ENCODE measurements at regions not wholly inside any gene's neighbourhood (a gene's known extent, or its start where the extent isn't known, plus 50 kb on each side); places are given as distances from the start of the nearest gene placed in this dataset.

DNA sequence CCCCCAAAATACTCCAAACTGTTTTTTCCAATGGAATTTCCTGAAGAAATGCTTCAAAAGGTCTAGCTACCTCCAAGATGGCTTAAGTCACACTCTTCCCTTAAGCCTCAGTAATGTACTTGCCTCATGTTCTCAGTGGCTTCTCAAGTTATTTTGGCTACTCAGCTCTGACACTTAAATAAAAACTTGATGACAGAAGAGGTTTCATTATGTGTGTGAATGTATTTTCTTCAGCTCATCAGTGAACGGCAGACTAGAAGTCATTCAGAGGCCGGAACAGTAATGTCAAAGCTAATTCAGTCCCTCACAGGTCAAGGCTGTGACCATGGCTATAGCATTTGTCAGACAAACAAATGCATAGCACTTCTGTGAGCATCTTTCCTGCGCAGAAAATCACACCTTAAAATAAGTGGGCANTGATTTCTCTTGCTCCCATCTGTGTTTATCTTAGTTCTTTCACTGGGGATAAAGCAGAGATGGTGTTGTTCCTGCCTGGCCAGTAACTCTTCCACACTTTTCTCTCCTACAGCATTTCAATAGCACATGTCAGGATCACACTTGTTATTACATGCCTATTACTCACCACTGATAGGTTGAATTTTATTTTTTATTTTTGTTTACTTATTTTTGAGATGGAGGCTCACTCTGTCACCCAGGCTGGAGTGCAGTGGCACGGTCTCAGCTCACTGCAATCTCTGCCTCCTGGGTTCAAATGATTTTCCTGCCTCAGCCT, 68.5 kb upstream of the PLCL2 start (continued):
- TF ChIP-seq SKIL (IDR thresholded peaks at IDR 0.05; ENCODE audit: low read depth, poor library complexity, severe bottlenecking), result no peak
- TF ChIP-seq CBFB (IDR thresholded peaks at IDR 0.05; ENCODE audit: low read depth), result no peak
- TF ChIP-seq CREM (IDR thresholded peaks at IDR 0.05; ENCODE audit: low read depth), result peak; percentile 83
- TF ChIP-seq SIN3A (IDR thresholded peaks at IDR 0.05; ENCODE audit: low read depth, low read length), result no peak
- TF ChIP-seq MEF2A (IDR thresholded peaks at IDR 0.05; ENCODE audit: insufficient read depth, low read depth, low read length), result peak; percentile 78
- TF ChIP-seq, protein P1, sequence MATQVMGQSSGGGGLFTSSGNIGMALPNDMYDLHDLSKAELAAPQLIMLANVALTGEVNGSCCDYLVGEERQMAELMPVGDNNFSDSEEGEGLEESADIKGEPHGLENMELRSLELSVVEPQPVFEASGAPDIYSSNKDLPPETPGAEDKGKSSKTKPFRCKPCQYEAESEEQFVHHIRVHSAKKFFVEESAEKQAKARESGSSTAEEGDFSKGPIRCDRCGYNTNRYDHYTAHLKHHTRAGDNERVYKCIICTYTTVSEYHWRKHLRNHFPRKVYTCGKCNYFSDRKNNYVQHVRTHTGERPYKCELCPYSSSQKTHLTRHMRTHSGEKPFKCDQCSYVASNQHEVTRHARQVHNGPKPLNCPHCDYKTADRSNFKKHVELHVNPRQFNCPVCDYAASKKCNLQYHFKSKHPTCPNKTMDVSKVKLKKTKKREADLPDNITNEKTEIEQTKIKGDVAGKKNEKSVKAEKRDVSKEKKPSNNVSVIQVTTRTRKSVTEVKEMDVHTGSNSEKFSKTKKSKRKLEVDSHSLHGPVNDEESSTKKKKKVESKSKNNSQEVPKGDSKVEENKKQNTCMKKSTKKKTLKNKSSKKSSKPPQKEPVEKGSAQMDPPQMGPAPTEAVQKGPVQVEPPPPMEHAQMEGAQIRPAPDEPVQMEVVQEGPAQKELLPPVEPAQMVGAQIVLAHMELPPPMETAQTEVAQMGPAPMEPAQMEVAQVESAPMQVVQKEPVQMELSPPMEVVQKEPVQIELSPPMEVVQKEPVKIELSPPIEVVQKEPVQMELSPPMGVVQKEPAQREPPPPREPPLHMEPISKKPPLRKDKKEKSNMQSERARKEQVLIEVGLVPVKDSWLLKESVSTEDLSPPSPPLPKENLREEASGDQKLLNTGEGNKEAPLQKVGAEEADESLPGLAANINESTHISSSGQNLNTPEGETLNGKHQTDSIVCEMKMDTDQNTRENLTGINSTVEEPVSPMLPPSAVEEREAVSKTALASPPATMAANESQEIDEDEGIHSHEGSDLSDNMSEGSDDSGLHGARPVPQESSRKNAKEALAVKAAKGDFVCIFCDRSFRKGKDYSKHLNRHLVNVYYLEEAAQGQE (IDR thresholded peaks at IDR 0.05; ENCODE audit: low read depth, low read length), result no peak
- TF ChIP-seq IKZF1 (conservative IDR thresholded peaks at IDR 0.05), result peak; percentile 61
- peak; percentile 52; the same call in 1 of the 2 replicates for TF ChIP-seq NBN (IDR thresholded peaks at IDR 0.05)
- TF ChIP-seq CHD1 (IDR thresholded peaks at IDR 0.05; ENCODE audit: low read depth, low read length), result no peak
- TF ChIP-seq, protein P2, sequence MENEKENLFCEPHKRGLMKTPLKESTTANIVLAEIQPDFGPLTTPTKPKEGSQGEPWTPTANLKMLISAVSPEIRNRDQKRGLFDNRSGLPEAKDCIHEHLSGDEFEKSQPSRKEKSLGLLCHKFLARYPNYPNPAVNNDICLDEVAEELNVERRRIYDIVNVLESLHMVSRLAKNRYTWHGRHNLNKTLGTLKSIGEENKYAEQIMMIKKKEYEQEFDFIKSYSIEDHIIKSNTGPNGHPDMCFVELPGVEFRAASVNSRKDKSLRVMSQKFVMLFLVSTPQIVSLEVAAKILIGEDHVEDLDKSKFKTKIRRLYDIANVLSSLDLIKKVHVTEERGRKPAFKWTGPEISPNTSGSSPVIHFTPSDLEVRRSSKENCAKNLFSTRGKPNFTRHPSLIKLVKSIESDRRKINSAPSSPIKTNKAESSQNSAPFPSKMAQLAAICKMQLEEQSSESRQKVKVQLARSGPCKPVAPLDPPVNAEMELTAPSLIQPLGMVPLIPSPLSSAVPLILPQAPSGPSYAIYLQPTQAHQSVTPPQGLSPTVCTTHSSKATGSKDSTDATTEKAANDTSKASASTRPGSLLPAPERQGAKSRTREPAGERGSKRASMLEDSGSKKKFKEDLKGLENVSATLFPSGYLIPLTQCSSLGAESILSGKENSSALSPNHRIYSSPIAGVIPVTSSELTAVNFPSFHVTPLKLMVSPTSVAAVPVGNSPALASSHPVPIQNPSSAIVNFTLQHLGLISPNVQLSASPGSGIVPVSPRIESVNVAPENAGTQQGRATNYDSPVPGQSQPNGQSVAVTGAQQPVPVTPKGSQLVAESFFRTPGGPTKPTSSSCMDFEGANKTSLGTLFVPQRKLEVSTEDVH (IDR thresholded peaks at IDR 0.05; ENCODE audit: low read depth, partially characterized antibody), result no peak
- TF ChIP-seq ZNF24 (IDR thresholded peaks at IDR 0.05), result peak; percentile 60; the same call in 1 of the 2 replicates
- peak; percentile 84; the same call in 1 of the 2 replicates for TF ChIP-seq NFIC (IDR thresholded peaks at IDR 0.05; ENCODE audit: low read depth, low read length)
- peak; percentile 73 for TF ChIP-seq CREB1 (IDR thresholded peaks at IDR 0.05; ENCODE audit: low read depth)
- TF ChIP-seq, protein P3, sequence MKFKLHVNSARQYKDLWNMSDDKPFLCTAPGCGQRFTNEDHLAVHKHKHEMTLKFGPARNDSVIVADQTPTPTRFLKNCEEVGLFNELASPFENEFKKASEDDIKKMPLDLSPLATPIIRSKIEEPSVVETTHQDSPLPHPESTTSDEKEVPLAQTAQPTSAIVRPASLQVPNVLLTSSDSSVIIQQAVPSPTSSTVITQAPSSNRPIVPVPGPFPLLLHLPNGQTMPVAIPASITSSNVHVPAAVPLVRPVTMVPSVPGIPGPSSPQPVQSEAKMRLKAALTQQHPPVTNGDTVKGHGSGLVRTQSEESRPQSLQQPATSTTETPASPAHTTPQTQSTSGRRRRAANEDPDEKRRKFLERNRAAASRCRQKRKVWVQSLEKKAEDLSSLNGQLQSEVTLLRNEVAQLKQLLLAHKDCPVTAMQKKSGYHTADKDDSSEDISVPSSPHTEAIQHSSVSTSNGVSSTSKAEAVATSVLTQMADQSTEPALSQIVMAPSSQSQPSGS (IDR thresholded peaks at IDR 0.05; ENCODE audit: low read length), result peak; percentile 64; the same call in 1 of the 2 replicates
- TF ChIP-seq MEF2B (IDR thresholded peaks at IDR 0.05; ENCODE audit: partially characterized antibody, poor library complexity, severe bottlenecking), result peak; percentile 55
- TF ChIP-seq FOXM1 (IDR thresholded peaks at IDR 0.05; ENCODE audit: low read depth, low read length), result peak; percentile 50; the same call in 1 of the 2 replicates
- no peak for TF ChIP-seq SPI1 (IDR thresholded peaks at IDR 0.05; ENCODE audit: borderline replicate concordance, insufficient read depth, low read depth, low read length)
- TF ChIP-seq MYB (IDR thresholded peaks at IDR 0.05; ENCODE audit: borderline replicate concordance, low read depth, low read length), result no peak
- no peak for TF ChIP-seq HCFC1 (IDR thresholded peaks at IDR 0.05; ENCODE audit: low read length)
- no peak for TF ChIP-seq ASH2L (IDR thresholded peaks at IDR 0.05; ENCODE audit: borderline replicate concordance, low read depth)
- TF ChIP-seq GABPA (IDR thresholded peaks at IDR 0.05; ENCODE audit: low read depth), result no peak
